HG02840 (cell line): ENCODE measurements at regions not wholly inside any gene's neighbourhood (a gene's known extent, or its start where the extent isn't known, plus 50 kb on each side); places are given as distances from the start of the nearest gene placed in this dataset.
"Not testable (repeated sequence)": the region's sequence is repeated elsewhere in the genome, so short reads cannot be mapped to it uniquely, and the experiment has no call there.

ENCODE experiments used
- ATAC-seq: cut with Tn5 transposase; IDR thresholded peaks from one replicate; pipeline ENCODE4 v1.9.1; 2021; ENCODE audit warnings: mild to moderate bottlenecking, moderate library complexity, moderate number of reproducible peaks; ENCODE audit not compliant: unreplicated experiment, low FRiP score

GRCh38 chr4:126771618-126772017, 861.1 kb upstream of the INTU start:
- not testable (repeated sequence) for ATAC-seq

- ATAC-seq, result no peak
Observed at GRCh38 chr4:126772662-126773061, 860.1 kb upstream of the INTU start.

GRCh38 chr4:126775485-126776106, 857.2 kb upstream of the INTU start:
- ATAC-seq, result no peak

- ATAC-seq, result no peak
Observed at GRCh38 chr4:126776361-126776760, 856.4 kb upstream of the INTU start.

- ATAC-seq, result no peak
Observed at GRCh38 chr4:126777649-126778048, 855.1 kb upstream of the INTU start.

- no peak for ATAC-seq
Observed at GRCh38 chr4:126778348-126778747, 854.4 kb upstream of the INTU start.

- no peak for ATAC-seq
Observed at GRCh38 chr4:126779001-126779400, 853.8 kb upstream of the INTU start.

- ATAC-seq, result no peak
Observed at GRCh38 chr4:126779436-126780166, 853.2 kb upstream of the INTU start.

GRCh38 chr4:126783191-126783590, 849.6 kb upstream of the INTU start:
- ATAC-seq, result no peak

GRCh38 chr4:126784966-126785580, 847.7 kb upstream of the INTU start:
- no peak for ATAC-seq

GRCh38 chr4:126790633-126791032, 842.1 kb upstream of the INTU start:
- ATAC-seq, result no peak

- ATAC-seq, result no peak
Observed at GRCh38 chr4:126794363-126794762, 838.4 kb upstream of the INTU start.

GRCh38 chr4:126798214-126798613, 834.5 kb upstream of the INTU start:
- ATAC-seq, result no peak

- ATAC-seq, result no peak
Observed at GRCh38 chr4:126799416-126799815, 833.3 kb upstream of the INTU start.

GRCh38 chr4:126799971-126800574, 832.7 kb upstream of the INTU start:
- no peak for ATAC-seq

- ATAC-seq, result no peak
Observed at GRCh38 chr4:126800575-126801141, 832.1 kb upstream of the INTU start.

- ATAC-seq, result no peak
Observed at GRCh38 chr4:126807132-126807531, 825.6 kb upstream of the INTU start.

GRCh38 chr4:126812076-126812475, 820.7 kb upstream of the INTU start:
- ATAC-seq, result no peak

- no peak for ATAC-seq
Observed at GRCh38 chr4:126820631-126821030, 812.1 kb upstream of the INTU start.

GRCh38 chr4:126821152-126821551, 811.6 kb upstream of the INTU start:
- no peak for ATAC-seq

GRCh38 chr4:126825083-126825482, 807.7 kb upstream of the INTU start:
- no peak for ATAC-seq
